WTC11 (cell line): ENCODE measurements at regions not wholly inside any gene's neighbourhood (a gene's known extent, or its start where the extent isn't known, plus 50 kb on each side); places are given as distances from the start of the nearest gene placed in this dataset.

Experiments used
- ATAC-seq: fragments of 200-7000 bp; cut with Tn5 transposase; 2 replicates; pipeline ENCODE4 v1.10.0; 2021; ENCODE audit warnings: mild to moderate bottlenecking, moderate library complexity
- CTCF ChIA-PET: fragments of 300-600 bp; sonication (Branson Sonifier 250); formaldehyde crosslinking; loops from one replicate; lab custom pipeline; 2021; ENCODE audit warnings: antibody characterized with exemption; lab: Charles Lee
- POLR2A ChIA-PET: fragments of 350-600 bp; sonication (Branson Sonifier 250); formaldehyde crosslinking; loops from one replicate; lab custom pipeline; 2021; ENCODE audit warnings: antibody characterized with exemption; lab: Charles Lee
- DNase-seq: peaks from one replicate; pipeline ENCODE4 v3.0.0; 2021; ENCODE audit warnings: low spot score
- H3K27ac Mint-ChIP-seq: 2 replicates; pipeline ENCODE4 v1.8.0; 2021; ENCODE audit warnings: mixed read lengths
- H3K27me3 Mint-ChIP-seq: 2 replicates; pipeline ENCODE4 v1.8.0; 2021; ENCODE audit warnings: low read depth, mild to moderate bottlenecking, moderate library complexity, mixed read lengths
- H3K36me3 Mint-ChIP-seq: 2 replicates; pipeline ENCODE4 v1.8.0; 2021; ENCODE audit warnings: mixed read lengths
- H3K4me1 Mint-ChIP-seq: 2 replicates; pipeline ENCODE4 v1.8.0; 2022; ENCODE audit warnings: mixed read lengths
- H3K4me3 Mint-ChIP-seq: 2 replicates; pipeline ENCODE4 v1.8.0; 2021; ENCODE audit warnings: mild to moderate bottlenecking, moderate library complexity, mixed read lengths
- H3K9me3 Mint-ChIP-seq: 2 replicates; pipeline ENCODE4 v1.8.0; 2021; ENCODE audit warnings: mixed read lengths
- ATF1 ChIP-seq: sonication (generic); formaldehyde crosslinking; IDR thresholded peaks from 2 replicates; pipeline ENCODE4 v1.8.1; 2023; ENCODE audit warnings: mild to moderate bottlenecking, moderate library complexity, missing genetic modification reagents
- CREB1 ChIP-seq: sonication (generic); formaldehyde crosslinking; IDR thresholded peaks from 2 replicates; pipeline ENCODE4 v1.8.0; 2023; ENCODE audit warnings: mild to moderate bottlenecking, missing genetic modification reagents
- CREM ChIP-seq: sonication (generic); formaldehyde crosslinking; IDR thresholded peaks from 2 replicates; pipeline ENCODE4 v1.8.1; 2022; ENCODE audit warnings: mild to moderate bottlenecking, missing genetic modification reagents, moderate library complexity
- EMX1 ChIP-seq: fragments of 250-450 bp; sonication (Bioruptor Pico); IDR thresholded peaks from 2 replicates; pipeline ENCODE4 v1.8.0; 2021; ENCODE audit warnings: mild to moderate bottlenecking
- FOXJ3 ChIP-seq: sonication (generic); formaldehyde crosslinking; IDR thresholded peaks from 2 replicates; pipeline ENCODE4 v1.9.0; 2021; ENCODE audit warnings: missing genetic modification reagents, mild to moderate bottlenecking, borderline replicate concordance
- FOXP1 ChIP-seq: sonication (generic); formaldehyde crosslinking; IDR thresholded peaks from 2 replicates; pipeline ENCODE4 v1.8.0; 2022; ENCODE audit warnings: missing genetic modification reagents, mild to moderate bottlenecking, moderate library complexity, borderline replicate concordance
- IRF1 ChIP-seq: sonication (generic); formaldehyde crosslinking; IDR thresholded peaks from 2 replicates; pipeline ENCODE4 v1.8.0; 2023; ENCODE audit warnings: missing genetic modification reagents
- JUN ChIP-seq: sonication (generic); formaldehyde crosslinking; IDR thresholded peaks from 2 replicates; pipeline ENCODE4 v1.8.0; 2023; ENCODE audit warnings: mild to moderate bottlenecking, missing genetic modification reagents
- MXD4 ChIP-seq: fragments of 250-450 bp; sonication (Bioruptor Pico); IDR thresholded peaks from 2 replicates; pipeline ENCODE4 v1.8.0; 2021; ENCODE audit warnings: mild to moderate bottlenecking, moderate library complexity, borderline replicate concordance
- NR2C2 ChIP-seq: sonication (generic); formaldehyde crosslinking; IDR thresholded peaks from 2 replicates; pipeline ENCODE4 v1.8.0; 2022; ENCODE audit warnings: mild to moderate bottlenecking, missing genetic modification reagents
- RORB ChIP-seq: fragments of 250-450 bp; sonication (Bioruptor Pico); IDR thresholded peaks from 2 replicates; pipeline ENCODE4 v1.9.0; 2021; ENCODE audit warnings: mild to moderate bottlenecking
- SOX15 ChIP-seq: fragments of 250-450 bp; sonication (Bioruptor Pico); IDR thresholded peaks from 2 replicates; pipeline ENCODE4 v1.9.0; 2021; ENCODE audit warnings: mild to moderate bottlenecking
- SP1 ChIP-seq: sonication (generic); formaldehyde crosslinking; conservative IDR thresholded peaks from 2 replicates; pipeline ENCODE4 v1.8.1; 2022; ENCODE audit warnings: missing genetic modification reagents
- STAT6 ChIP-seq: sonication (generic); formaldehyde crosslinking; conservative IDR thresholded peaks from 2 replicates; pipeline ENCODE4 v1.8.1; 2023; ENCODE audit warnings: mild to moderate bottlenecking, low read depth, missing genetic modification reagents, moderate library complexity
- TEAD1 ChIP-seq: sonication (generic); formaldehyde crosslinking; IDR thresholded peaks from 2 replicates; pipeline ENCODE4 v1.8.0; 2022; ENCODE audit warnings: mild to moderate bottlenecking, missing genetic modification reagents
- ZBTB21 ChIP-seq: sonication (generic); formaldehyde crosslinking; IDR thresholded peaks from 2 replicates; pipeline ENCODE4 v1.8.1; 2023; ENCODE audit warnings: mild to moderate bottlenecking, missing genetic modification reagents, borderline replicate concordance
- ZNF532 ChIP-seq: fragments of 250-450 bp; sonication (Bioruptor Pico); IDR thresholded peaks from 2 replicates; pipeline ENCODE4 v1.9.0; 2021; ENCODE audit warnings: mild to moderate bottlenecking, borderline replicate concordance
- TF ChIP-seq, protein P1 (sequence below): sonication (generic); formaldehyde crosslinking; IDR thresholded peaks from 2 replicates; pipeline ENCODE4 v1.8.0; 2023; ENCODE audit warnings: missing genetic modification reagents, mild to moderate bottlenecking, borderline replicate concordance
- TF ChIP-seq, protein P2 (sequence below): fragments of 250-450 bp; sonication (Bioruptor Pico); IDR thresholded peaks from 2 replicates; pipeline ENCODE4 v1.9.0; 2021; ENCODE audit warnings: mild to moderate bottlenecking
- TF ChIP-seq, protein P3 (sequence below): sonication (generic); formaldehyde crosslinking; conservative IDR thresholded peaks from 2 replicates; pipeline ENCODE4 v1.8.1; 2022; ENCODE audit warnings: mild to moderate bottlenecking, missing genetic modification reagents
- TF ChIP-seq, protein P4 (sequence below): sonication (generic); formaldehyde crosslinking; IDR thresholded peaks from 2 replicates; pipeline ENCODE4 v1.8.1; 2023; ENCODE audit warnings: mild to moderate bottlenecking, missing genetic modification reagents, moderate library complexity

- no peak for TF ChIP-seq RORB (CRISPR knock-in tag)
- TF ChIP-seq IRF1: no peak
- TF ChIP-seq, protein P1, sequence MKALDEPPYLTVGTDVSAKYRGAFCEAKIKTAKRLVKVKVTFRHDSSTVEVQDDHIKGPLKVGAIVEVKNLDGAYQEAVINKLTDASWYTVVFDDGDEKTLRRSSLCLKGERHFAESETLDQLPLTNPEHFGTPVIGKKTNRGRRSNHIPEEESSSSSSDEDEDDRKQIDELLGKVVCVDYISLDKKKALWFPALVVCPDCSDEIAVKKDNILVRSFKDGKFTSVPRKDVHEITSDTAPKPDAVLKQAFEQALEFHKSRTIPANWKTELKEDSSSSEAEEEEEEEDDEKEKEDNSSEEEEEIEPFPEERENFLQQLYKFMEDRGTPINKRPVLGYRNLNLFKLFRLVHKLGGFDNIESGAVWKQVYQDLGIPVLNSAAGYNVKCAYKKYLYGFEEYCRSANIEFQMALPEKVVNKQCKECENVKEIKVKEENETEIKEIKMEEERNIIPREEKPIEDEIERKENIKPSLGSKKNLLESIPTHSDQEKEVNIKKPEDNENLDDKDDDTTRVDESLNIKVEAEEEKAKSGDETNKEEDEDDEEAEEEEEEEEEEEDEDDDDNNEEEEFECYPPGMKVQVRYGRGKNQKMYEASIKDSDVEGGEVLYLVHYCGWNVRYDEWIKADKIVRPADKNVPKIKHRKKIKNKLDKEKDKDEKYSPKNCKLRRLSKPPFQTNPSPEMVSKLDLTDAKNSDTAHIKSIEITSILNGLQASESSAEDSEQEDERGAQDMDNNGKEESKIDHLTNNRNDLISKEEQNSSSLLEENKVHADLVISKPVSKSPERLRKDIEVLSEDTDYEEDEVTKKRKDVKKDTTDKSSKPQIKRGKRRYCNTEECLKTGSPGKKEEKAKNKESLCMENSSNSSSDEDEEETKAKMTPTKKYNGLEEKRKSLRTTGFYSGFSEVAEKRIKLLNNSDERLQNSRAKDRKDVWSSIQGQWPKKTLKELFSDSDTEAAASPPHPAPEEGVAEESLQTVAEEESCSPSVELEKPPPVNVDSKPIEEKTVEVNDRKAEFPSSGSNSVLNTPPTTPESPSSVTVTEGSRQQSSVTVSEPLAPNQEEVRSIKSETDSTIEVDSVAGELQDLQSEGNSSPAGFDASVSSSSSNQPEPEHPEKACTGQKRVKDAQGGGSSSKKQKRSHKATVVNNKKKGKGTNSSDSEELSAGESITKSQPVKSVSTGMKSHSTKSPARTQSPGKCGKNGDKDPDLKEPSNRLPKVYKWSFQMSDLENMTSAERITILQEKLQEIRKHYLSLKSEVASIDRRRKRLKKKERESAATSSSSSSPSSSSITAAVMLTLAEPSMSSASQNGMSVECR (CRISPR knock-in tag): no peak
- no peak for TF ChIP-seq TEAD1 (CRISPR knock-in tag)
- no peak for TF ChIP-seq ZBTB21
- no peak for TF ChIP-seq ZNF532
- no peak for TF ChIP-seq SP1
- TF ChIP-seq CREM: no peak
- TF ChIP-seq CREB1 (CRISPR knock-in tag): no peak
- TF ChIP-seq SOX15 (CRISPR knock-in tag): no peak
- TF ChIP-seq MXD4 (CRISPR knock-in tag): no peak
- TF ChIP-seq ATF1 (CRISPR knock-in tag): no peak
- TF ChIP-seq NR2C2 (CRISPR knock-in tag): no peak
- TF ChIP-seq, all 79 proteins: peak for 0
- Mint-ChIP-seq H3K27ac (no peak overlapping the region), H3K9me3 (peaks cover 6% of the 10 kb centered on the region), H3K27me3 (no peaks in the 10 kb centered on the region; the same call in 1 of the 2 replicates), H3K36me3 (peaks cover 12% of the 10 kb centered on the region), H3K4me1 (no peaks in the 10 kb centered on the region), H3K4me3 (no peak overlapping the region)
- CTCF ChIA-PET: no interaction called here
- ATAC-seq (no peak), DNase-seq (no peak)
- POLR2A ChIA-PET: no interaction called here
These were observed 243.5 kb upstream of the SALL3 start for GRCh38 chr18:78736015-78736690.

GRCh38 chr18:78737006-78737915 lies 242.4 kb upstream of the SALL3 start:
- DNase-seq (no peak), ATAC-seq (no peak)
- Mint-ChIP-seq H3K4me1 (no peaks in the 10 kb centered on the region), H3K36me3 (peaks cover 14% of the 10 kb centered on the region), H3K9me3 (peaks cover 6% of the 10 kb centered on the region), H3K4me3 (no peak overlapping the region), H3K27me3 (peaks cover 5% of the 10 kb centered on the region), H3K27ac (no peak overlapping the region)
- ChIA-PET POLR2A (no interaction called here), CTCF (no interaction called here)
- TF ChIP-seq, protein P2, sequence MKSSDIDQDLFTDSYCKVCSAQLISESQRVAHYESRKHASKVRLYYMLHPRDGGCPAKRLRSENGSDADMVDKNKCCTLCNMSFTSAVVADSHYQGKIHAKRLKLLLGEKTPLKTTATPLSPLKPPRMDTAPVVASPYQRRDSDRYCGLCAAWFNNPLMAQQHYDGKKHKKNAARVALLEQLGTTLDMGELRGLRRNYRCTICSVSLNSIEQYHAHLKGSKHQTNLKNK (CRISPR knock-in tag): no peak
- TF ChIP-seq STAT6 (no peak), ZBTB21 (no peak), FOXP1 (no peak), FOXJ3 (no peak), JUN (CRISPR knock-in tag) (no peak), EMX1 (no peak)
- TF ChIP-seq, protein P3, sequence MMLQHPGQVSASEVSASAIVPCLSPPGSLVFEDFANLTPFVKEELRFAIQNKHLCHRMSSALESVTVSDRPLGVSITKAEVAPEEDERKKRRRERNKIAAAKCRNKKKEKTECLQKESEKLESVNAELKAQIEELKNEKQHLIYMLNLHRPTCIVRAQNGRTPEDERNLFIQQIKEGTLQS (CRISPR knock-in tag): no peak
- TF ChIP-seq, protein P4, sequence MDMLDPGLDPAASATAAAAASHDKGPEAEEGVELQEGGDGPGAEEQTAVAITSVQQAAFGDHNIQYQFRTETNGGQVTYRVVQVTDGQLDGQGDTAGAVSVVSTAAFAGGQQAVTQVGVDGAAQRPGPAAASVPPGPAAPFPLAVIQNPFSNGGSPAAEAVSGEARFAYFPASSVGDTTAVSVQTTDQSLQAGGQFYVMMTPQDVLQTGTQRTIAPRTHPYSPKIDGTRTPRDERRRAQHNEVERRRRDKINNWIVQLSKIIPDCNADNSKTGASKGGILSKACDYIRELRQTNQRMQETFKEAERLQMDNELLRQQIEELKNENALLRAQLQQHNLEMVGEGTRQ (CRISPR knock-in tag): no peak
